ENCODE measurements at regions not wholly inside any gene's neighbourhood (a gene's known extent, or its start where the extent isn't known, plus 50 kb on each side); places are given as distances from the start of the nearest gene placed in this dataset.

DNA sequence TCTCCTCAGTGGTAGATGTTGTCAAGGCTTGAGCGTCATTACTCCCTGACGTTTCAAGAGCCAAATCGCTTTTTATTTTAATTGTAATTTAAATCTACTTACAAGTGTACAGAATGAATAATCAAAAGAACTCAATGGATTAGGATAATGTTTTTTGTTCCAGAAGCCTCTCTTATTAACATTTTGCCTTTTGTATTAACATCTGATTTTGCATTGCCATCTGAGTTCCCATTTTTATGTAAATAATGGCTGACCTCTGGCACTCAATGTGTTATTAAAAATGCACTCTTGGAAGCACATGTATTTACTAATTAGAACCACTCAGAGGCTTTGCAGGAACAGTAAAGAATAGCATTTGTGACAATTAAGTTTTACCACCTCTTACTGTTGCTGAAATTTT is 411.0 kb downstream of the EPHA5 start:
- FAIRE-seq: no peak
- H3K27me3 ChIP-seq (ENCODE audit: control insufficient read depth in 1 of 2, insufficient read depth in 2 of 2, low read length in 2 of 2): no peaks in the 10 kb centered on the region; a peak in 1 of 5 replicates
- H3K9ac ChIP-seq (ENCODE audit: insufficient read depth, low read depth, low read length): no peak overlapping the region
- no TSS peak for BruUV-seq (replicated peaks)
- no peak overlapping the region for H3K4me2 ChIP-seq (ENCODE audit: low read depth, low read length)
- no peak overlapping the region for H3K4me3 ChIP-seq (replicated peaks in 1 of 3; ENCODE audit: insufficient read depth in 1 of 3, low read depth in 2 of 3, low read length in 3 of 3)
- no peaks in the 10 kb centered on the region for H3K9me3 ChIP-seq (ENCODE audit: low read length)
- in situ Hi-C loops (cut with HindIII; ENCODE audit: extremely low pct_ligation_motif_present, low pct_unique_long_range_greater_than_20kb): no loop called here
- WGBS (ENCODE audit: low lambda C conversion rate): 1% methylated on average over 3 of the region's 3 CpGs
- H2AFZ ChIP-seq (ENCODE audit: low read length): no peak overlapping the region
- ChIA-PET POLR2A (no interaction called here), CTCF (ENCODE audit: low intra/inter-chr PET ratio, low total read pairs) (no interaction called here)
- H3K36me3 ChIP-seq (replicated peaks in 1 of 2; ENCODE audit: control insufficient read depth in 1 of 2, insufficient read depth in 2 of 2, low read length in 2 of 2): no peaks in the 10 kb centered on the region
- no peaks in the 10 kb centered on the region for H3K79me2 ChIP-seq (ENCODE audit: insufficient read depth, low read length)
- no peak for ATAC-seq
- H3K4me1 ChIP-seq (ENCODE audit: insufficient read depth, low read length): no peaks in the 10 kb centered on the region
- no peak overlapping the region for H3K27ac ChIP-seq (ENCODE audit: extremely low read length, insufficient read depth, low read length)
- no peak for DNase-seq (ENCODE audit: low spot score)
- H4K20me1 ChIP-seq (ENCODE audit: insufficient read depth, low read length): no peaks in the 10 kb centered on the region
- TF ChIP-seq SALL1 (CRISPR knock-in tag; IDR thresholded peaks at IDR 0.05): no peak
- TF ChIP-seq, protein P1, sequence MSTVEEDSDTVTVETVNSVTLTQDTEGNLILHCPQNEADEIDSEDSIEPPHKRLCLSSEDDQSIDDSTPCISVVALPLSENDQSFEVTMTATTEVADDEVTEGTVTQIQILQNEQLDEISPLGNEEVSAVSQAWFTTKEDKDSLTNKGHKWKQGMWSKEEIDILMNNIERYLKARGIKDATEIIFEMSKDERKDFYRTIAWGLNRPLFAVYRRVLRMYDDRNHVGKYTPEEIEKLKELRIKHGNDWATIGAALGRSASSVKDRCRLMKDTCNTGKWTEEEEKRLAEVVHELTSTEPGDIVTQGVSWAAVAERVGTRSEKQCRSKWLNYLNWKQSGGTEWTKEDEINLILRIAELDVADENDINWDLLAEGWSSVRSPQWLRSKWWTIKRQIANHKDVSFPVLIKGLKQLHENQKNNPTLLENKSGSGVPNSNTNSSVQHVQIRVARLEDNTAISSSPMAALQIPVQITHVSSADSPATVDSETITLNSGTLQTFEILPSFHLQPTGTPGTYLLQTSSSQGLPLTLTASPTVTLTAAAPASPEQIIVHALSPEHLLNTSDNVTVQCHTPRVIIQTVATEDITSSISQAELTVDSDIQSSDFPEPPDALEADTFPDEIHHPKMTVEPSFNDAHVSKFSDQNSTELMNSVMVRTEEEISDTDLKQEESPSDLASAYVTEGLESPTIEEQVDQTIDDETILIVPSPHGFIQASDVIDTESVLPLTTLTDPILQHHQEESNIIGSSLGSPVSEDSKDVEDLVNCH (CRISPR knock-in tag; IDR thresholded peaks at IDR 0.05): no peak
- no peak for TF ChIP-seq FOXA1 (IDR thresholded peaks at IDR 0.05)
- TF ChIP-seq FOXA1 (CRISPR knock-in tag; IDR thresholded peaks at IDR 0.05): no peak
- TF ChIP-seq, protein P2, sequence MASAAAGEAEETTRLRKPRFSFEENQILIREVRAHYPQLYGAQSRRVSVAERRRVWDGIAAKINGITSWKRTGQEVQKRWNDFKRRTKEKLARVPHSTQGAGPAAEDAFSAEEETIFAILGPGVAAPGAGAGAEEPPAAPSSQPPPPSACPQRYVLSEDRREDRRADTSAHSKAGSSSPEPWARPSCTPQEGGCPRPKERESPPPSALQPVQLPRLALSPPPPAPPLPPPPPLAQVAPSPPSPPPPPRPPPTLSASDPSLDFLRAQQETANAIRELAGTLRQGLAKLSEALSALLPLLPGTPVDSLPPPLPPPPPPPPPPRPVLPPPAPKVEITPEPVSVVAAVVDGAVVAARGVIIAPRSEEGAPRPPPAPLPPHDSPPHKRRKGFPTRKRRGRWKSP (CRISPR knock-in tag; IDR thresholded peaks at IDR 0.05): no peak
- TF ChIP-seq ZFAT (CRISPR knock-in tag; conservative IDR thresholded peaks at IDR 0.05): no peak
- TF ChIP-seq, protein P3, sequence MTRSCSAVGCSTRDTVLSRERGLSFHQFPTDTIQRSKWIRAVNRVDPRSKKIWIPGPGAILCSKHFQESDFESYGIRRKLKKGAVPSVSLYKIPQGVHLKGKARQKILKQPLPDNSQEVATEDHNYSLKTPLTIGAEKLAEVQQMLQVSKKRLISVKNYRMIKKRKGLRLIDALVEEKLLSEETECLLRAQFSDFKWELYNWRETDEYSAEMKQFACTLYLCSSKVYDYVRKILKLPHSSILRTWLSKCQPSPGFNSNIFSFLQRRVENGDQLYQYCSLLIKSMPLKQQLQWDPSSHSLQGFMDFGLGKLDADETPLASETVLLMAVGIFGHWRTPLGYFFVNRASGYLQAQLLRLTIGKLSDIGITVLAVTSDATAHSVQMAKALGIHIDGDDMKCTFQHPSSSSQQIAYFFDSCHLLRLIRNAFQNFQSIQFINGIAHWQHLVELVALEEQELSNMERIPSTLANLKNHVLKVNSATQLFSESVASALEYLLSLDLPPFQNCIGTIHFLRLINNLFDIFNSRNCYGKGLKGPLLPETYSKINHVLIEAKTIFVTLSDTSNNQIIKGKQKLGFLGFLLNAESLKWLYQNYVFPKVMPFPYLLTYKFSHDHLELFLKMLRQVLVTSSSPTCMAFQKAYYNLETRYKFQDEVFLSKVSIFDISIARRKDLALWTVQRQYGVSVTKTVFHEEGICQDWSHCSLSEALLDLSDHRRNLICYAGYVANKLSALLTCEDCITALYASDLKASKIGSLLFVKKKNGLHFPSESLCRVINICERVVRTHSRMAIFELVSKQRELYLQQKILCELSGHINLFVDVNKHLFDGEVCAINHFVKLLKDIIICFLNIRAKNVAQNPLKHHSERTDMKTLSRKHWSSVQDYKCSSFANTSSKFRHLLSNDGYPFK (CRISPR knock-in tag; IDR thresholded peaks at IDR 0.05; ENCODE audit: borderline replicate concordance): no peak
- TF ChIP-seq, protein P4, sequence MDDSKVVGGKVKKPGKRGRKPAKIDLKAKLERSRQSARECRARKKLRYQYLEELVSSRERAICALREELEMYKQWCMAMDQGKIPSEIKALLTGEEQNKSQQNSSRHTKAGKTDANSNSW (CRISPR knock-in tag; IDR thresholded peaks at IDR 0.05; ENCODE audit: borderline replicate concordance): no peak
- TF ChIP-seq ZSCAN12 (CRISPR knock-in tag; IDR thresholded peaks at IDR 0.05): no peak
- TF ChIP-seq ZFP62 (CRISPR knock-in tag; IDR thresholded peaks at IDR 0.05): no peak
- no peak for TF ChIP-seq NFE2L2 (IDR thresholded peaks at IDR 0.05; ENCODE audit: low read length)
- TF ChIP-seq ZC3H4 (CRISPR knock-in tag; IDR thresholded peaks at IDR 0.05; ENCODE audit: borderline replicate concordance): no peak
- TF ChIP-seq ZSCAN25 (CRISPR knock-in tag; IDR thresholded peaks at IDR 0.05): no peak
- TF ChIP-seq, protein P5, sequence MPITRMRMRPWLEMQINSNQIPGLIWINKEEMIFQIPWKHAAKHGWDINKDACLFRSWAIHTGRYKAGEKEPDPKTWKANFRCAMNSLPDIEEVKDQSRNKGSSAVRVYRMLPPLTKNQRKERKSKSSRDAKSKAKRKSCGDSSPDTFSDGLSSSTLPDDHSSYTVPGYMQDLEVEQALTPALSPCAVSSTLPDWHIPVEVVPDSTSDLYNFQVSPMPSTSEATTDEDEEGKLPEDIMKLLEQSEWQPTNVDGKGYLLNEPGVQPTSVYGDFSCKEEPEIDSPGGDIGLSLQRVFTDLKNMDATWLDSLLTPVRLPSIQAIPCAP (CRISPR knock-in tag; IDR thresholded peaks at IDR 0.05; ENCODE audit: low read depth): no peak
- no peak for TF ChIP-seq MATR3 (CRISPR knock-in tag; IDR thresholded peaks at IDR 0.05)
- no peak for TF ChIP-seq ZNF10 (CRISPR knock-in tag; IDR thresholded peaks at IDR 0.05; ENCODE audit: borderline replicate concordance, low read depth)
- TF ChIP-seq ZNF720 (CRISPR knock-in tag; IDR thresholded peaks at IDR 0.05): no peak
- intact Hi-C loops (cut with micrococcal nuclease; ENCODE audit: unreplicated experiment): no loop called here

Measured in HepG2 (cell line).